GM10266 (cell line): ENCODE measurements at regions not wholly inside any gene's neighbourhood (a gene's known extent, or its start where the extent isn't known, plus 50 kb on each side); places are given as distances from the start of the nearest gene placed in this dataset.

ENCODE experiments used
- DNase-seq: peaks from one replicate; pipeline ENCODE4 v3.0.0; 2012; ENCODE audit errors: extremely low spot score
- TF ChIP-seq, protein P1 (sequence below): IDR thresholded peaks from 2 replicates; pipeline ENCODE4 v1.5.1; 2012; ENCODE audit warnings: mild to moderate bottlenecking, low read depth; ENCODE audit not compliant: control insufficient read depth, insufficient read depth; ENCODE audit errors: missing control alignments

DNA sequence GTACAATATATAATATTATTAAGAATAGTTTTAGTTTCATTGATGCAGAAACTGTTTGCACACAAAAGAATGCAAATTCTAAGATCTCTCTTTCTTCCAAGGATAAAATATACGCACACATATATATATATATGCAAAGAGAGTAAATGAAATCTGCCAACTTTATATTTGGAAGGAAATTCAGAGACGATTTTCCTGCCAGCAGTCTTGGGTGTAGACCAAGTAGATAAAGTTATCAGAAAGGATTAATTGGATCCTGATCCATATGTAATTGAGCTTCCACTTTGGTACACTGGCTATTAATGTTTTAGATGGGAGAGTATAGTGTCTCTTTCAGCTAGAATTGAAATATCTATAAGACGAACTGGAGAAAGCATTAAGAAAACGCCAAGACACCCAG lies 295.4 kb upstream of the IL12A start:
- TF ChIP-seq, protein P1, sequence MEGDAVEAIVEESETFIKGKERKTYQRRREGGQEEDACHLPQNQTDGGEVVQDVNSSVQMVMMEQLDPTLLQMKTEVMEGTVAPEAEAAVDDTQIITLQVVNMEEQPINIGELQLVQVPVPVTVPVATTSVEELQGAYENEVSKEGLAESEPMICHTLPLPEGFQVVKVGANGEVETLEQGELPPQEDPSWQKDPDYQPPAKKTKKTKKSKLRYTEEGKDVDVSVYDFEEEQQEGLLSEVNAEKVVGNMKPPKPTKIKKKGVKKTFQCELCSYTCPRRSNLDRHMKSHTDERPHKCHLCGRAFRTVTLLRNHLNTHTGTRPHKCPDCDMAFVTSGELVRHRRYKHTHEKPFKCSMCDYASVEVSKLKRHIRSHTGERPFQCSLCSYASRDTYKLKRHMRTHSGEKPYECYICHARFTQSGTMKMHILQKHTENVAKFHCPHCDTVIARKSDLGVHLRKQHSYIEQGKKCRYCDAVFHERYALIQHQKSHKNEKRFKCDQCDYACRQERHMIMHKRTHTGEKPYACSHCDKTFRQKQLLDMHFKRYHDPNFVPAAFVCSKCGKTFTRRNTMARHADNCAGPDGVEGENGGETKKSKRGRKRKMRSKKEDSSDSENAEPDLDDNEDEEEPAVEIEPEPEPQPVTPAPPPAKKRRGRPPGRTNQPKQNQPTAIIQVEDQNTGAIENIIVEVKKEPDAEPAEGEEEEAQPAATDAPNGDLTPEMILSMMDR, result no peak
- no peak for DNase-seq

DNA sequence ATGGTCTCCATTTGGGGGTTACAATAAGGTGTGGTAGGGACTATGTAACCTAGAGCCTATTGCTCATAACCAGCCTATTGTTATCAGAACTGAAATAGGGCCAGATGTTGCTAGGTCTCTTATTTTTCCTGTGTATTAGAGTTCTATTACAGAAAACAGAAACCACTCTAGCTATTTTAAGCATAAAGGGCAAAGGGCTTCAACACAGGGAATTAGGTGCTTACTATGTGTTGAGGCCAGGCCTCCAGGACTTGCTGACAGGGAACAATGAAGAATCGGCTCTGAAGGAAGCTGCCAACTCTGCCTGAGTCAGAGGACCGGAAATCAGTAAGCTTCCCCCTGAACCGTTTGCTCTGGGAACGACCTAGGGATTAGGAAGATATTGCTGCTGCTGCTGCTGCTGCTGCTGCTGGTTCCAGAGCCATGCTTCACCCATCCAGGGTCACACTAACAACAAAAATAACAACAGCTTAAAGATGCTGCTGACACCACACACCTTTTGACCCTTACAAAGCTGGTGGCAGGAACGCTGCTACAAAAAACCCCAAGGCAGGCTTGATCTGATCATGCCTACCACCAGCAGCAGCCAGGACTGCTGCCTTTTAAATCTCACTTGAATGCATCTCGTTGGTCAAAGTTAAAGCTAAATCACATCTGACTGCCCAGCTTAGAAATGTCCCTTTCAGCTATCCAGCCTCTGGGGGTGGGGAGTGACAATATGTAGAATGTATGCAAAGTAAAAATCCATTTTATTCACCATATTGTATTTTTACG lies 276.9 kb upstream of the IL12A start:
- no peak for DNase-seq

DNA sequence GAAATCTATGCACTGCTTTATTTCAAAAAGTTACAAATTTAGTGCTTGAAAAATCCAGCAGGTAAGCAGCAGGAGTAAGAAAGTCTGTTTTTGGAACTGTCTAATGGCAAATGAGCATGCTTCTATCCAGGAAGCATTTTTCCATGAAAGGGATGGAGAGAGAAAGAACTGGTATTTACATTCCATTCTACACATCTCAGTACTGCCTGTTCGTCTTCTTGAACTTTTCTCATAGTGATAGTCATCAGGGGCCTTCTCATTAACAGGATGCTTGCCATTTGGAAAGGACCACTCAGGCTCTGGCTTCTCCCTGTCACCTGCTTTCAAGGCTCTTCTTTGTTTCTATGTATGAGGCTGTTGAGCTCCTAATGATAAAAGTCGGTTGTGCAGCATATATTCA lies 267.3 kb upstream of the IL12A start:
- TF ChIP-seq, protein P1, result no peak
- no peak for DNase-seq

More for the DNA sequence above, 276.9 kb upstream of the IL12A start:
- TF ChIP-seq, protein P1, result no peak

DNA sequence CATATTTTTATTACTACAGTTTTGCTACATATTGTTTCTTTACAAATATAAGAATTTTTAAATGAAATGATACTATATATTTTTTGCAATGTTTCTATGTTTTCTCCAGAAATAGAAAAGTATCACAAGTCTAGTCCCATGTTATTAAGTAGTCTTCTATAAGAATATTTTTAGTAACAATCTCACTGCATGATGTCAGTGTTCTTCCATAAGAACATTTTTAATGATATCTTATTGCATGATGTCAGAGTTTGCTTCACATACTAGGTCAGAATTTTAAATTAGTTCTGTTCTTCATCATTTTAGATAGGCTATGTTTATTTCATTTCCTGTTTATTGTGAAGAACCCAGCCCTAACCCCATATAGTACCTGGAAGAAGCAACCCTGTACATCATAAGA lies 265.3 kb upstream of the IL12A start:
- TF ChIP-seq, protein P1, result no peak
- DNase-seq, result no peak

- DNase-seq, result no peak
These were observed 264.0 kb upstream of the IL12A start for GRCh38 chr3:159724627-159725026.

GRCh38 chr3:159726231-159726964 lies 262.2 kb upstream of the IL12A start:
- no peak for DNase-seq
- TF ChIP-seq, protein P1, result no peak

More at GRCh38 chr3:159724627-159725026, 264.0 kb upstream of the IL12A start:
- TF ChIP-seq, protein P1, result no peak

DNA sequence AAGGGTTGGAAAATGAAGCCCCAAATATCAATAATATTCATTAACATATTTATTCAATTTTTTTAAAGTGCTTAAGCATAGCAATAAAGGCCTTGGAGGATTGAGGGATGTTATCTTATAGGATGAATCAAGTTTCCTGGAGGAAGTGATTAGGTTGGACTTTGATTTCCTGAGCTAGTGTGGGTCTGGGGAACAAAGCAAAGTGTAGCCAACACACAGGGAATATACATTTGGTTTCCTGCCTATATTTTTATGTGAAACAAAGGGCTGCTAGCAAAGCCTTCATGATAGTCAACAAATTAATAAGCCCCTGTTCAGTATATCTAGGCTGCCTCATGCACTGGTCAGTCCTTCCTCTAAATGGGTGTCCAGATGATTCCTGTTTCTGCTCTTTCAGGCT lies 261.1 kb upstream of the IL12A start:
- TF ChIP-seq, protein P1, result no peak
- no peak for DNase-seq
